SK-N-SH treated with all-trans-retinoic acid at 6 μM for 48 hours (cell line): ENCODE measurements at regions not wholly inside any gene's neighbourhood (a gene's known extent, or its start where the extent isn't known, plus 50 kb on each side); places are given as distances from the start of the nearest gene placed in this dataset.

ENCODE experiments used
- ATAC-seq: fragments of 200-7000 bp; cut with Tn5 transposase; 3 replicates; pipeline ENCODE4 v1.9.1; 2020; ENCODE audit warnings: mild to moderate bottlenecking, moderate library complexity
- ARNTL ChIP-seq: fragments of 450-650 bp; formaldehyde crosslinking; IDR thresholded peaks from 2 replicates; pipeline ENCODE4 v1.5.0; 2020; ENCODE audit warnings: low read depth, mild to moderate bottlenecking, moderate library complexity, borderline replicate concordance
- BACH2 ChIP-seq: fragments of 250-450 bp; sonication (Bioruptor Pico); IDR thresholded peaks from 2 replicates; pipeline ENCODE4 v1.9.0; 2021; ENCODE audit warnings: mild to moderate bottlenecking, borderline replicate concordance
- CSDC2 ChIP-seq: fragments of 250-450 bp; sonication (Bioruptor Pico); IDR thresholded peaks from 2 replicates; pipeline ENCODE4 v1.5.0; 2020; ENCODE audit warnings: mild to moderate bottlenecking, moderate library complexity
- ESRRG ChIP-seq: fragments of 250-450 bp; sonication (Bioruptor Pico); IDR thresholded peaks from 2 replicates; pipeline ENCODE4 v1.6.1; 2021; ENCODE audit warnings: mild to moderate bottlenecking
- GLIS3 ChIP-seq: fragments of 250-450 bp; sonication (Bioruptor Pico); IDR thresholded peaks from 2 replicates; pipeline ENCODE4 v1.5.0; 2020; ENCODE audit warnings: mild to moderate bottlenecking, moderate library complexity
- ISL1 ChIP-seq: fragments of 250-450 bp; sonication (Bioruptor Pico); IDR thresholded peaks from 2 replicates; pipeline ENCODE4 v2.1.2; 2022; ENCODE audit warnings: mild to moderate bottlenecking, moderate library complexity
- OSR1 ChIP-seq: fragments of 250-450 bp; sonication (Bioruptor Pico); IDR thresholded peaks from 2 replicates; pipeline ENCODE4 v1.8.0; 2022; ENCODE audit warnings: moderate library complexity, mild to moderate bottlenecking, inconsistent platforms
- PPARA ChIP-seq: fragments of 250-450 bp; sonication (Bioruptor Pico); IDR thresholded peaks from 2 replicates; pipeline ENCODE4 v1.5.0; 2020; ENCODE audit warnings: mild to moderate bottlenecking, borderline replicate concordance
- SNAI2 ChIP-seq: fragments of 250-450 bp; sonication (Bioruptor Pico); IDR thresholded peaks from 2 replicates; pipeline ENCODE4 v1.5.0; 2020; ENCODE audit warnings: mild to moderate bottlenecking, moderate library complexity
- TCF4 ChIP-seq: fragments of 250-450 bp; sonication (Bioruptor Pico); IDR thresholded peaks from 2 replicates; pipeline ENCODE4 v1.8.0; 2021; ENCODE audit warnings: mild to moderate bottlenecking, moderate library complexity, borderline replicate concordance
- TOX ChIP-seq: fragments of 250-450 bp; sonication (Bioruptor Pico); IDR thresholded peaks from 2 replicates; pipeline ENCODE4 v1.8.0; 2021; ENCODE audit warnings: mild to moderate bottlenecking, moderate library complexity, borderline replicate concordance
- ZFP3 ChIP-seq: fragments of 250-450 bp; sonication (Bioruptor Pico); IDR thresholded peaks from 2 replicates; pipeline ENCODE4 v1.5.0; 2020; ENCODE audit warnings: mild to moderate bottlenecking, moderate library complexity
- ZFP30 ChIP-seq: fragments of 450-650 bp; formaldehyde crosslinking; IDR thresholded peaks from 2 replicates; pipeline ENCODE4 v1.5.0; 2022; ENCODE audit warnings: mild to moderate bottlenecking, moderate library complexity
- ZNF565 ChIP-seq: fragments of 450-650 bp; formaldehyde crosslinking; conservative IDR thresholded peaks from 2 replicates; pipeline ENCODE4 v1.5.0; 2020; ENCODE audit warnings: low read depth, mild to moderate bottlenecking, moderate library complexity
- ZNF70 ChIP-seq: fragments of 450-650 bp; formaldehyde crosslinking; IDR thresholded peaks from 2 replicates; pipeline ENCODE4 v1.5.0; 2020; ENCODE audit warnings: mild to moderate bottlenecking, moderate library complexity
- TF ChIP-seq, protein P1 (sequence below): fragments of 250-450 bp; sonication (Bioruptor Pico); IDR thresholded peaks from 2 replicates; pipeline ENCODE4 v1.8.0; 2021; ENCODE audit warnings: low read depth, mild to moderate bottlenecking, moderate library complexity, borderline replicate concordance
- TF ChIP-seq, protein P2 (sequence below): fragments of 250-450 bp; sonication (Bioruptor Pico); IDR thresholded peaks from 2 replicates; pipeline ENCODE4 v1.5.1; 2021; ENCODE audit warnings: mild to moderate bottlenecking, moderate library complexity
- TF ChIP-seq, protein P3 (sequence below): fragments of 250-450 bp; sonication (Bioruptor Pico); IDR thresholded peaks from 2 replicates; pipeline ENCODE4 v1.5.0; 2020; ENCODE audit warnings: mild to moderate bottlenecking, moderate library complexity
- TF ChIP-seq, protein P4 (sequence below): fragments of 250-450 bp; sonication (Bioruptor Pico); IDR thresholded peaks from 2 replicates; pipeline ENCODE4 v1.5.1; 2020; ENCODE audit warnings: low read depth, mild to moderate bottlenecking, moderate library complexity
- TF ChIP-seq, protein P5 (sequence below): fragments of 250-450 bp; sonication (Bioruptor Pico); IDR thresholded peaks from 2 replicates; pipeline ENCODE4 v1.8.0; 2020; ENCODE audit warnings: mild to moderate bottlenecking, moderate library complexity, borderline replicate concordance

DNA sequence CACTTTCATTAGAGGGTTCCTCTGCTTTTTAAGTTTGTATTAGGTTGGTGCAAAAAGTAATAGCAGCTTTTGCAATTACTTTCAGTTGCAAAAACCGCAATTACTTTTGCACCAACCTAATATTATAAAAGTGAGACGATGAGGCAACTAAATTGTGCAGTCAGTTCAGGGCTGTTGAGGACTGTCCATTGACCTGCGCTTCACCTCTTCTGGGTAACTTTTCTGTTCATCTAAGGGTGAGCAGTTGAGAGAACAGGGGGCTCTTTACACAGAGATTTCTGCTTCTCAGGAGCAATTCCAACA, 191.3 kb downstream of the AACS start (continued):
- TF ChIP-seq, protein P1, sequence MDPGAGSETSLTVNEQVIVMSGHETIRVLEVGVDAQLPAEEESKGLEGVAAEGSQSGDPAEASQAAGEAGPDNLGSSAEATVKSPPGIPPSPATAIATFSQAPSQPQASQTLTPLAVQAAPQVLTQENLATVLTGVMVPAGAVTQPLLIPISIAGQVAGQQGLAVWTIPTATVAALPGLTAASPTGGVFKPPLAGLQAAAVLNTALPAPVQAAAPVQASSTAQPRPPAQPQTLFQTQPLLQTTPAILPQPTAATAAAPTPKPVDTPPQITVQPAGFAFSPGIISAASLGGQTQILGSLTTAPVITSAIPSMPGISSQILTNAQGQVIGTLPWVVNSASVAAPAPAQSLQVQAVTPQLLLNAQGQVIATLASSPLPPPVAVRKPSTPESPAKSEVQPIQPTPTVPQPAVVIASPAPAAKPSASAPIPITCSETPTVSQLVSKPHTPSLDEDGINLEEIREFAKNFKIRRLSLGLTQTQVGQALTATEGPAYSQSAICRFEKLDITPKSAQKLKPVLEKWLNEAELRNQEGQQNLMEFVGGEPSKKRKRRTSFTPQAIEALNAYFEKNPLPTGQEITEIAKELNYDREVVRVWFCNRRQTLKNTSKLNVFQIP (CRISPR knock-in tag) = no peak
- TF ChIP-seq, protein P2, sequence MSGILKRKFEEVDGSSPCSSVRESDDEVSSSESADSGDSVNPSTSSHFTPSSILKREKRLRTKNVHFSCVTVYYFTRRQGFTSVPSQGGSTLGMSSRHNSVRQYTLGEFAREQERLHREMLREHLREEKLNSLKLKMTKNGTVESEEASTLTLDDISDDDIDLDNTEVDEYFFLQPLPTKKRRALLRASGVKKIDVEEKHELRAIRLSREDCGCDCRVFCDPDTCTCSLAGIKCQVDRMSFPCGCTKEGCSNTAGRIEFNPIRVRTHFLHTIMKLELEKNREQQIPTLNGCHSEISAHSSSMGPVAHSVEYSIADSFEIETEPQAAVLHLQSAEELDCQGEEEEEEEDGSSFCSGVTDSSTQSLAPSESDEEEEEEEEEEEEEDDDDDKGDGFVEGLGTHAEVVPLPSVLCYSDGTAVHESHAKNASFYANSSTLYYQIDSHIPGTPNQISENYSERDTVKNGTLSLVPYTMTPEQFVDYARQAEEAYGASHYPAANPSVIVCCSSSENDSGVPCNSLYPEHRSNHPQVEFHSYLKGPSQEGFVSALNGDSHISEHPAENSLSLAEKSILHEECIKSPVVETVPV (CRISPR knock-in tag) = no peak
- TF ChIP-seq BACH2 (no peak), ARNTL (CRISPR knock-in tag) (no peak), GLIS3 (CRISPR knock-in tag) (no peak), ZNF565 (no peak)
- TF ChIP-seq, protein P3, sequence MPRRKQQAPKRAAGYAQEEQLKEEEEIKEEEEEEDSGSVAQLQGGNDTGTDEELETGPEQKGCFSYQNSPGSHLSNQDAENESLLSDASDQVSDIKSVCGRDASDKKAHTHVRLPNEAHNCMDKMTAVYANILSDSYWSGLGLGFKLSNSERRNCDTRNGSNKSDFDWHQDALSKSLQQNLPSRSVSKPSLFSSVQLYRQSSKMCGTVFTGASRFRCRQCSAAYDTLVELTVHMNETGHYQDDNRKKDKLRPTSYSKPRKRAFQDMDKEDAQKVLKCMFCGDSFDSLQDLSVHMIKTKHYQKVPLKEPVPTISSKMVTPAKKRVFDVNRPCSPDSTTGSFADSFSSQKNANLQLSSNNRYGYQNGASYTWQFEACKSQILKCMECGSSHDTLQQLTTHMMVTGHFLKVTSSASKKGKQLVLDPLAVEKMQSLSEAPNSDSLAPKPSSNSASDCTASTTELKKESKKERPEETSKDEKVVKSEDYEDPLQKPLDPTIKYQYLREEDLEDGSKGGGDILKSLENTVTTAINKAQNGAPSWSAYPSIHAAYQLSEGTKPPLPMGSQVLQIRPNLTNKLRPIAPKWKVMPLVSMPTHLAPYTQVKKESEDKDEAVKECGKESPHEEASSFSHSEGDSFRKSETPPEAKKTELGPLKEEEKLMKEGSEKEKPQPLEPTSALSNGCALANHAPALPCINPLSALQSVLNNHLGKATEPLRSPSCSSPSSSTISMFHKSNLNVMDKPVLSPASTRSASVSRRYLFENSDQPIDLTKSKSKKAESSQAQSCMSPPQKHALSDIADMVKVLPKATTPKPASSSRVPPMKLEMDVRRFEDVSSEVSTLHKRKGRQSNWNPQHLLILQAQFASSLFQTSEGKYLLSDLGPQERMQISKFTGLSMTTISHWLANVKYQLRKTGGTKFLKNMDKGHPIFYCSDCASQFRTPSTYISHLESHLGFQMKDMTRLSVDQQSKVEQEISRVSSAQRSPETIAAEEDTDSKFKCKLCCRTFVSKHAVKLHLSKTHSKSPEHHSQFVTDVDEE (CRISPR knock-in tag) = no peak

DNA sequence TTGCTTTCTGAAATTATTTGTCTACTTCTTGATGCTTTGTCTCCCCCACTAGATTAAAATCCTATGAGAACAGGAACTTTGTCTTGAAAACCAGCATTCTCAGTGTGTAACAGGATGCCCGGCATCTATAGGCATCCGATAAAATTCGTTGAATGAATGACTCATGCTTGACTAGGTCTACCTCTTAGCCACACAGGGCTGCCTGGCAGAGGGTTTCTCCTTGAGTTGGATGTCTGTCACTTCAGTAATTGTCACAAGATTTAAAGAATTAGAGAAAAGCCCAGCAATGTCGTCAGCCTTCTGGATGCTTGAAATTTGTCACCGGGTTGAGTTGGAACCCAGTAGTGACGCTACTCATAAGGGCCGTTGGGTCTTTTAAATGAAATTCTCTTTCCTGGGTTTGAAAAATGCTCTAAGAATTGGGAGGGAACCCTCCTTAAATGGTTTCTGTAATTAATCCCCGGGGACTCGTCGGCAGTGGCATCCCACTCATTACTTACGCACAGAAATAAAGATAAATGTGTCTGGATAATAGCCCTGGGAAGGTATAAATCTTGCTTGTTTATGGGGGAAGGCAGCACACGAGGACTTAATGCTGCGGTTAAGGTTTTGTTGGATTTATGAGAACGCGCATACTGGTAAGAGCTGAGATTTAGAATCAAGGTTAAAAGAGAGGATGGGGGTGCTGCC, 194.1 kb downstream of the AACS start:
- TF ChIP-seq TOX (CRISPR knock-in tag) (no peak), SNAI2 (no peak), ZNF565 (no peak), BACH2 (no peak), ESRRG (CRISPR knock-in tag) (no peak), OSR1 (CRISPR knock-in tag) (no peak), ARNTL (CRISPR knock-in tag) (no peak), ISL1 (no peak), ZFP30 (CRISPR knock-in tag) (no peak), PPARA (no peak), ZNF70 (CRISPR knock-in tag) (no peak), ZFP3 (CRISPR knock-in tag) (no peak), CSDC2 (no peak), TCF4 (CRISPR knock-in tag) (no peak)
- TF ChIP-seq, protein P2 (CRISPR knock-in tag) = no peak
- TF ChIP-seq, protein P4, sequence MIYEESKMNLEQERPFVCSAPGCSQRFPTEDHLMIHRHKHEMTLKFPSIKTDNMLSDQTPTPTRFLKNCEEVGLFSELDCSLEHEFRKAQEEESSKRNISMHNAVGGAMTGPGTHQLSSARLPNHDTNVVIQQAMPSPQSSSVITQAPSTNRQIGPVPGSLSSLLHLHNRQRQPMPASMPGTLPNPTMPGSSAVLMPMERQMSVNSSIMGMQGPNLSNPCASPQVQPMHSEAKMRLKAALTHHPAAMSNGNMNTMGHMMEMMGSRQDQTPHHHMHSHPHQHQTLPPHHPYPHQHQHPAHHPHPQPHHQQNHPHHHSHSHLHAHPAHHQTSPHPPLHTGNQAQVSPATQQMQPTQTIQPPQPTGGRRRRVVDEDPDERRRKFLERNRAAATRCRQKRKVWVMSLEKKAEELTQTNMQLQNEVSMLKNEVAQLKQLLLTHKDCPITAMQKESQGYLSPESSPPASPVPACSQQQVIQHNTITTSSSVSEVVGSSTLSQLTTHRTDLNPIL = no peak
- TF ChIP-seq, protein P3 (CRISPR knock-in tag) = no peak
- TF ChIP-seq, protein P5, sequence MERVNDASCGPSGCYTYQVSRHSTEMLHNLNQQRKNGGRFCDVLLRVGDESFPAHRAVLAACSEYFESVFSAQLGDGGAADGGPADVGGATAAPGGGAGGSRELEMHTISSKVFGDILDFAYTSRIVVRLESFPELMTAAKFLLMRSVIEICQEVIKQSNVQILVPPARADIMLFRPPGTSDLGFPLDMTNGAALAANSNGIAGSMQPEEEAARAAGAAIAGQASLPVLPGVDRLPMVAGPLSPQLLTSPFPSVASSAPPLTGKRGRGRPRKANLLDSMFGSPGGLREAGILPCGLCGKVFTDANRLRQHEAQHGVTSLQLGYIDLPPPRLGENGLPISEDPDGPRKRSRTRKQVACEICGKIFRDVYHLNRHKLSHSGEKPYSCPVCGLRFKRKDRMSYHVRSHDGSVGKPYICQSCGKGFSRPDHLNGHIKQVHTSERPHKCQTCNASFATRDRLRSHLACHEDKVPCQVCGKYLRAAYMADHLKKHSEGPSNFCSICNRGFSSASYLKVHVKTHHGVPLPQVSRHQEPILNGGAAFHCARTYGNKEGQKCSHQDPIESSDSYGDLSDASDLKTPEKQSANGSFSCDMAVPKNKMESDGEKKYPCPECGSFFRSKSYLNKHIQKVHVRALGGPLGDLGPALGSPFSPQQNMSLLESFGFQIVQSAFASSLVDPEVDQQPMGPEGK (CRISPR knock-in tag) = no peak
- TF ChIP-seq, protein P1 (CRISPR knock-in tag) = no peak
- ATAC-seq = no peak
